HepG2 (cell line): ENCODE measurements at regions not wholly inside any gene's neighbourhood (a gene's known extent, or its start where the extent isn't known, plus 50 kb on each side); places are given as distances from the start of the nearest gene placed in this dataset.

Experiments used
- ARNT ChIP-seq: fragments of 450-650 bp; IDR thresholded peaks from 2 replicates; pipeline ENCODE4 v1.6.1; 2017
- CENPBD1 ChIP-seq: sonication (generic); formaldehyde crosslinking; IDR thresholded peaks from 2 replicates; pipeline ENCODE4 v1.8.0; 2022; ENCODE audit warnings: missing genetic modification reagents, low read depth, mild to moderate bottlenecking, borderline replicate concordance
- HNF1B ChIP-seq: sonication (generic); formaldehyde crosslinking; IDR thresholded peaks from 2 replicates; pipeline ENCODE4 v1.5.1; 2020; ENCODE audit warnings: mild to moderate bottlenecking, moderate library complexity, missing genetic modification reagents
- KIAA2018 ChIP-seq: sonication (generic); formaldehyde crosslinking; IDR thresholded peaks from 2 replicates; pipeline ENCODE4 v1.5.0; 2020; ENCODE audit warnings: mild to moderate bottlenecking, missing genetic modification reagents, borderline replicate concordance
- KLF16 ChIP-seq, 2 experiments: sonication (generic) in 1 of 2; formaldehyde crosslinking in 1 of 2; IDR thresholded peaks; 2 replicates each; pipeline versions ENCODE4 v1.6.1 to v1.8.0; 2016 to 2023; ENCODE audit warnings: missing genetic modification reagents in 2 of 2, missing compliant biosample characterization in 1 of 2
- MYPOP ChIP-seq: sonication (generic); formaldehyde crosslinking; IDR thresholded peaks from 2 replicates; pipeline ENCODE4 v1.8.1; 2023; ENCODE audit warnings: mild to moderate bottlenecking, moderate library complexity, missing genetic modification reagents
- NRL ChIP-seq: sonication (generic); formaldehyde crosslinking; IDR thresholded peaks from 2 replicates; pipeline ENCODE4 v1.5.0; 2020; ENCODE audit warnings: missing genetic modification reagents, mild to moderate bottlenecking, moderate library complexity, borderline replicate concordance
- RXRA ChIP-seq: sonication (generic); formaldehyde crosslinking; IDR thresholded peaks from 2 replicates; pipeline ENCODE4 v1.5.1; 2020; ENCODE audit warnings: missing genetic modification reagents
- TP53 ChIP-seq: sonication (generic); formaldehyde crosslinking; conservative IDR thresholded peaks from 2 replicates; pipeline ENCODE4 v1.4.0; 2020; ENCODE audit warnings: missing genetic modification reagents
- ZBTB4 ChIP-seq: sonication (generic); formaldehyde crosslinking; IDR thresholded peaks from 2 replicates; pipeline ENCODE4 v1.4.0; 2020; ENCODE audit warnings: missing genetic modification reagents, mild to moderate bottlenecking, borderline replicate concordance
- ZFP41 ChIP-seq: sonication (generic); formaldehyde crosslinking; IDR thresholded peaks from 2 replicates; pipeline ENCODE4 v1.4.0; 2020; ENCODE audit warnings: mild to moderate bottlenecking, missing genetic modification reagents, borderline replicate concordance
- ZNF263 ChIP-seq: sonication (generic); formaldehyde crosslinking; IDR thresholded peaks from 2 replicates; pipeline ENCODE4 v1.4.0; 2020; ENCODE audit warnings: missing genetic modification reagents

GRCh38 chr17:72591289-72592241 is 470.7 kb downstream of the SOX9 start (continued):
- TF ChIP-seq ZBTB4 (CRISPR knock-in tag) (no peak), TP53 (CRISPR knock-in tag) (peak; percentile 64; the same call in 1 of the 2 replicates), MYPOP (CRISPR knock-in tag) (0 out of 2 replicates have a peak, but pooled peaks have one; percentile 77), HNF1B (peak; percentile 59; the same call in 1 of the 2 replicates), ARNT (no peak), NRL (CRISPR knock-in tag) (peak; percentile 54), KIAA2018 (CRISPR knock-in tag) (no peak), KLF16 (CRISPR knock-in tag; IDR thresholded peaks at IDR 0.05) (peak; percentile 23 to 71; a peak in 2 of 4 replicates), RXRA (CRISPR knock-in tag) (peak; percentile 25), ZNF263 (CRISPR knock-in tag) (peak; percentile 4), ZFP41 (CRISPR knock-in tag) (no peak), CENPBD1 (CRISPR knock-in tag) (no peak)
